ENCODE measurements at regions not wholly inside any gene's neighbourhood (a gene's known extent, or its start where the extent isn't known, plus 50 kb on each side); places are given as distances from the start of the nearest gene placed in this dataset.

DNA sequence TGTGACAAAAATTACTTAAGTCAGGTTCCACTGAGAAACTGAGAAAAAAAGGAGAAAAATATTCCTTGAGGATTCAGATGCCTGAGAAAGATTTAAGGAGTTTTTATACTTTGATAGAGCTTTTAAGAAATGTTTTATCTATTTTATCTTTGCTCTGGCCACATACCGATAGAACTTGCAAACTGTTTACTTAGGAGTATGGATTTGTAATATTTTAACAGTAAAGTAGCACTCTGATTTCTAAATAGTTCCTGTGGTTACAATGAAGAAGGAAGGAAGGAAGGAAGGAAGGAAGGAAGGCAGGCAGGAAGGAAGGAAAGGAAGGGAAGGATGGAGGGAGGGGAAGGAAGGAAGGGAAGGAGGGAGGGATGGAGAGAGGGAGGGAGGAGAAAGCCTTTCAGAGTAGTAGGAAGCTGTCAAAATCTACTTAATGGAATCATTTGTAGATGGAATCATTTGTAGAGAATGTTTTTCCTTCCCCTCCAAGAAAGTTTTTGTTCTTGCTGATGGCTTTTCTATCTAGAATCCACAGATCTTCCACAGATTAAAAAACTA is 489.0 kb upstream of the ANKRD30A start:
- no peaks in the 10 kb centered on the region for H3K27me3 ChIP-seq
- H3K4me1 ChIP-seq, result no peaks in the 10 kb centered on the region
- no peak overlapping the region for H3K27ac ChIP-seq
- H3K4me2 ChIP-seq, result no peak overlapping the region
- H3K36me3 ChIP-seq, result no peaks in the 10 kb centered on the region
- TF ChIP-seq Cebpa-rat (IDR thresholded peaks at IDR 0.05), result no peak
- H4K20me1 ChIP-seq, result no peaks in the 10 kb centered on the region
- peaks cover 0 to 5% (median 0%) of the 10 kb centered on the region in 11 experiments; a peak in 3 of 22 replicates for H3K9me3 ChIP-seq (replicated peaks in 1 of 11)
- no peak overlapping the region for H3K9ac ChIP-seq
- H3K4me3 ChIP-seq, result no peak overlapping the region

DNA sequence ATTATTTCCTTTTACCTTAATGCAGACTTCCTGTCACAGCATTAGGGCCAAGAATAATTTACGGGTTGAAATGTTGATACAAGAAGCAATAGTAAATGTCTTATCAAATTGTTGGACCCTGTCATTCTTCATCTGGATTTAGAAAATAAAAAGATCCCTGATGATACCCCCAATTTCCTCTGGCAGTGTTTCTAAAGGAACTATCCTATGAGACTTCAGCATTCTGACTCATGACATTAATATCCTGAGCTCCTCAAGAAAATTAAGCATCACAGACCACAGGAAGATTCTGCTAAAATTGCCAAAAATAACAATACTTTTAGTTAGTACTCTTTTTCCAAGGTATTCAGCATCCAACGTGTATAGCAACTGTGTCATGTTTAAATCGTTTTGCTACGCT is 490.5 kb upstream of the ANKRD30A start:
- Histone ChIP-seq H3K4me3 (no peak overlapping the region), H3K27ac (no peak overlapping the region)

DNA sequence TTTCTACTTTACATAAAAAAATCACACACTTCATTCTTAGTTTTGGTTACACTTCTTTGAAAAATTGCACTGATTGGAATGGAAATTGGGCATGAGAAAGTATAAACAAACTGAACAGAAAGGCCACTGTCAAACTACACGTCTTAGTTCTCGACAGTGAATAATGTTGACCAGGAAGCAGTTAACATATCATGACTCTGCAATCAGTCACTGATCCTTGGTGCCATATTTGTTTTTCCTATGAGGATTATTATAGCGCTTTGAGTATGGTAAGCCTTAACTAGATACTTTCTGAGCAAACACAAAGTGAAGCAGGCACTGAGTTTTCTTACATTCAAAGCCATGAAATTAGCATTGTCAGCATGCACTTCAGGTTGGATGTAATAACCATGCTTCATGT is 495.1 kb upstream of the ANKRD30A start:
- no peak overlapping the region for H3K4me3 ChIP-seq
- H3K27me3 ChIP-seq, result no peaks in the 10 kb centered on the region
- peaks cover 0 to 5% (median 0%) of the 10 kb centered on the region in 11 experiments; a peak in 2 of 22 replicates for H3K9me3 ChIP-seq (replicated peaks in 1 of 11)
- no peak overlapping the region for H3K27ac ChIP-seq
- no peaks in the 10 kb centered on the region for H4K20me1 ChIP-seq
- no peaks in the 10 kb centered on the region for H3K4me1 ChIP-seq
- H3K9ac ChIP-seq, result no peak overlapping the region
- no peak for TF ChIP-seq Cebpa-rat (IDR thresholded peaks at IDR 0.05)
- no peaks in the 10 kb centered on the region for H3K36me3 ChIP-seq
- H3K4me2 ChIP-seq, result no peak overlapping the region

More for the DNA sequence above, 490.5 kb upstream of the ANKRD30A start:
- Histone ChIP-seq H3K36me3 (no peaks in the 10 kb centered on the region), H3K27me3 (no peaks in the 10 kb centered on the region), H3K9me3 (replicated peaks in 1 of 11) (peaks cover 0 to 5% (median 0%) of the 10 kb centered on the region in 11 experiments; a peak in 3 of 22 replicates), H3K4me1 (no peaks in the 10 kb centered on the region), H3K4me2 (no peak overlapping the region), H4K20me1 (no peaks in the 10 kb centered on the region), H3K9ac (no peak overlapping the region)
- TF ChIP-seq Cebpa-rat (IDR thresholded peaks at IDR 0.05), result no peak

DNA sequence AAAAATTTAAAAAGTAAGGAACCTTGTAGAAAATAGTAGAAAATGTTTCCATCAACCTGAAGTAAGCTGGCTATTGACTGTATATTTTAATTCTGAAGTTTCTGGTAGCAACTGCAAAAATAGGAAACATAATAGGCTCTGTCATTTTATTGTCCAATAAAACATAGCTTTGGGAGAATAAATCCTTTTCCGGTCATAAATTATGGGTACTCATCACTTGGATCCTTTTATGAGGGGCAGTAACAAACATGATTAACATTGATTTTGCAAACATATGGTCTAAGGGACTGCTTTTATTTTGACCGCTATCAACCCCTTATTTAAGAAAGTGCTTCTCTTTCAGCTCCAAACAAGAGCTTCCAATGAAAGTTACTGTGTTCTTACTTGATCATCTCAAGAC is 495.9 kb upstream of the ANKRD30A start:
- Histone ChIP-seq H3K9ac (no peak overlapping the region), H3K4me2 (no peak overlapping the region), H3K27ac (no peak overlapping the region), H3K4me1 (no peaks in the 10 kb centered on the region), H3K36me3 (no peaks in the 10 kb centered on the region), H3K4me3 (no peak overlapping the region), H4K20me1 (no peaks in the 10 kb centered on the region), H3K9me3 (replicated peaks in 1 of 11) (peaks cover 0 to 5% (median 0%) of the 10 kb centered on the region in 11 experiments; a peak in 2 of 22 replicates), H3K27me3 (no peaks in the 10 kb centered on the region)
- no peak for TF ChIP-seq Cebpa-rat (IDR thresholded peaks at IDR 0.05)

DNA sequence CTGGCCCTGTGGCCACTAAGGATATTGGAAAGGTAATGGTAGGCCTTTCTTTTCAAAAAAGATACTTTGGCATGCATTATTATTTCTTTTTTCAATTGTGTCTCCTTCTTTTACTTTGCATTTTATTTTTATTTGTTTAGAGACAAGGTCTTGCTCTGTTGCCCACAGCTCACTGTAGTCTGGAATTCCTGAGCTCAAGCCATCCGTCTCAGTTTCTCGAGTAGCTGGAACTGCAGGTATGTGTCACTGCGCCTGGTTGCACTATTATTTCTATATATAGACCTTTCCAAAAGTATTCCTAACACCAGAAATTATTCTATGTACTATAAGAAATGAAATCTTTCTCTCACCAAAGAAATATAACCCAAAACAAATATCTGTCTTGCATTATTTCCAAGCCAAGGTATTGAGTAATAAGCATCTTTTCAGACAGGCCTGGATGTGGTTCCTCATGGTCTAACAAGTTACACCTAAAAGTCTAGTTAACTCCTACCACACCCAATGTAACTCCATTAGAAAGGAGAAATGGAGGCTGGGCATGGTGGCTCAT is 500.8 kb upstream of the ANKRD30A start:
- H3K27me3 ChIP-seq, result no peaks in the 10 kb centered on the region
- no peak for TF ChIP-seq Cebpa-rat (IDR thresholded peaks at IDR 0.05)
- H3K27ac ChIP-seq, result no peak overlapping the region
- H3K4me3 ChIP-seq, result no peak overlapping the region
- H3K4me1 ChIP-seq, result no peaks in the 10 kb centered on the region
- no peak overlapping the region for H3K9ac ChIP-seq
- H3K4me2 ChIP-seq, result no peak overlapping the region
- peaks cover 0 to 8% (median 5%) of the 10 kb centered on the region in 11 experiments; a peak in 3 of 22 replicates for H3K9me3 ChIP-seq (replicated peaks in 1 of 11)
- H4K20me1 ChIP-seq, result no peaks in the 10 kb centered on the region
- H3K36me3 ChIP-seq, result no peaks in the 10 kb centered on the region

DNA sequence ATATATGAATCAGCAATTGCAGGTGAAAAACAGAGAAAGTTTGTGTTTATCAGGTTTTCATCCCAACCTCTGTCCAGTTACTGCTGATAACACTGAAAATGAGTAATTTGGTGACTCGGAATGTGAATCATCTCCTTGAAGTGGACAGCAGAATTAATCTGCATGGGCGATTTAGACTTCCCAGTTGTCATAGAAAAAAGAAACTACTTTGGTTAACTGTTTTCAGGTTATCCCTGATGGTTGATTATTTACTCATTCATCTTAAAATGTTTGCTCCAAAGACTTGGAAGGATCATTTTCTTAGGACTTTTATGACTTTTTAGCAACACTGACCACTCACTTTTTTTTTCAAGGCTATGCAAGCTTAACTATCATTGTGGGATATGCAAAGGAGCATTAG is 504.1 kb upstream of the ANKRD30A start:
- Histone ChIP-seq H3K4me1 (no peaks in the 10 kb centered on the region), H3K9me3 (replicated peaks in 1 of 11) (peaks cover 0 to 8% (median 5%) of the 10 kb centered on the region in 11 experiments; a peak in 3 of 22 replicates), H3K27ac (no peak overlapping the region), H3K4me2 (no peak overlapping the region), H3K27me3 (no peaks in the 10 kb centered on the region), H3K36me3 (no peaks in the 10 kb centered on the region), H4K20me1 (no peaks in the 10 kb centered on the region), H3K9ac (no peak overlapping the region), H3K4me3 (no peak overlapping the region)
- TF ChIP-seq Cebpa-rat (IDR thresholded peaks at IDR 0.05), result no peak

DNA sequence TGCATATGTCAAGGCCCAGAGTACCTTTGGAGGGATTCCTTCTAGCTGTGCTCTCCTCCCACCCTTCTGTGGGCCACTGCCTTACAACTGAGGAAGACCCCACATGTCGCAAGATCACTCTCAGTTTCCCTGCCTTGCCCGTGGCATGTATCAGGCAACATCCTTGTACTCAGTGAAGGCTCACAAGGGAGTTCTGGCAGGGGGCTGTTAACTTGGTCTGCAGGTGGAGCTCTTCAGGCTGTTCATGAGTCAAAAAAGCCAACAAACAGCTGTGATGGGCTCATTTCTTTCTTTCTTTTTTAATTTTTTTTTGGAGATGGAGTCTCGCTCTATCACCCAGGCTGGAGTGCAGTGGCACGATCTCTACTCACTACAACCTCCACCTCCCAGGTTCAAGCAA is 513.0 kb upstream of the ANKRD30A start:
- Histone ChIP-seq H3K4me1 (no peaks in the 10 kb centered on the region), H3K9me3 (replicated peaks in 1 of 11) (no peaks in the 10 kb centered on the region), H3K9ac (no peak overlapping the region), H4K20me1 (no peaks in the 10 kb centered on the region), H3K4me3 (no peak overlapping the region), H3K4me2 (no peak overlapping the region), H3K27ac (no peak overlapping the region), H3K27me3 (no peaks in the 10 kb centered on the region), H3K36me3 (no peaks in the 10 kb centered on the region)
- TF ChIP-seq Cebpa-rat (IDR thresholded peaks at IDR 0.05), result no peak

DNA sequence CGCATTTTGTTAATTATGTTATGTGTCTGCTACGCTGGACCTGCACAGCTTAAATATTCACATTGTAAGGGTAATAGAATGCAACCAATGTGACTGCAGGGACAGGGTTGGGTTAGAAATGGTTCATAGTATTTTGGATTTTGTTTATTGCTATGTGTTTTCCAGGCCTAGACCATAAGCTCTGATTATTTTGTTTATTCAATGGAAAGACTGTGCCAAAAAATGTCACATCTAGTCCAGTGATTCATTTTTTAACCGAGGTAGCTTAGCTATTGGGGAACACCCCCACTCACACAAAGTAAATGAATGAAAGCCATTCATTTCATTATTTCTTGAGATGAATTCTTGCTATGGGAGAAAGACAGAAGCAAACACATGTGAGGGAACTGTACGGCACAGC is 516.5 kb upstream of the ANKRD30A start:
- Histone ChIP-seq H3K27me3 (no peaks in the 10 kb centered on the region), H3K4me1 (no peaks in the 10 kb centered on the region), H3K4me3 (no peak overlapping the region), H3K36me3 (no peaks in the 10 kb centered on the region), H3K4me2 (no peak overlapping the region), H3K9ac (no peak overlapping the region), H3K27ac (no peak overlapping the region), H3K9me3 (replicated peaks in 1 of 11) (no peaks in the 10 kb centered on the region), H4K20me1 (no peaks in the 10 kb centered on the region)
- TF ChIP-seq Cebpa-rat (IDR thresholded peaks at IDR 0.05), result no peak

DNA sequence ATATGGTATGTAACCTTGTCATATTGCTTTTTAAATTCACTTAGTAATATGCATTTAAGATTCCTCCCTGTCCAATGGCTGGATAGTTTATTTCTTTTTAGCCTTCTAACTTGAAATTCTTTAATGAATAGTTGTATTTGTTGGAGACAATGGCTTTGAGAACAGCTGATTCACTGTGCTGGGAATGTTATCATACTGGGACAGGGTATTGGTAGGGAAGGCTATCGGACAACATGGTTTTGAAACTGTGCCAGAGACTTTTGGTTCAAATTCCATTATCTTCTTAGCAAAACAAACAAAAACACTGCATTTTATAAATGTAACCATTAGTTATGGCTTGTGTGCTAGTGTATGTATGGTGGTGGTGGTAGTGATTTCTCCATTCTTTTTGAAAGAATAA is 517.1 kb upstream of the ANKRD30A start:
- Histone ChIP-seq H3K9ac (no peak overlapping the region), H3K4me2 (no peak overlapping the region), H3K36me3 (no peaks in the 10 kb centered on the region), H3K4me1 (no peaks in the 10 kb centered on the region), H3K27ac (no peak overlapping the region), H4K20me1 (no peaks in the 10 kb centered on the region), H3K9me3 (replicated peaks in 1 of 11) (no peaks in the 10 kb centered on the region), H3K27me3 (no peaks in the 10 kb centered on the region), H3K4me3 (no peak overlapping the region)
- TF ChIP-seq Cebpa-rat (IDR thresholded peaks at IDR 0.05), result no peak

DNA sequence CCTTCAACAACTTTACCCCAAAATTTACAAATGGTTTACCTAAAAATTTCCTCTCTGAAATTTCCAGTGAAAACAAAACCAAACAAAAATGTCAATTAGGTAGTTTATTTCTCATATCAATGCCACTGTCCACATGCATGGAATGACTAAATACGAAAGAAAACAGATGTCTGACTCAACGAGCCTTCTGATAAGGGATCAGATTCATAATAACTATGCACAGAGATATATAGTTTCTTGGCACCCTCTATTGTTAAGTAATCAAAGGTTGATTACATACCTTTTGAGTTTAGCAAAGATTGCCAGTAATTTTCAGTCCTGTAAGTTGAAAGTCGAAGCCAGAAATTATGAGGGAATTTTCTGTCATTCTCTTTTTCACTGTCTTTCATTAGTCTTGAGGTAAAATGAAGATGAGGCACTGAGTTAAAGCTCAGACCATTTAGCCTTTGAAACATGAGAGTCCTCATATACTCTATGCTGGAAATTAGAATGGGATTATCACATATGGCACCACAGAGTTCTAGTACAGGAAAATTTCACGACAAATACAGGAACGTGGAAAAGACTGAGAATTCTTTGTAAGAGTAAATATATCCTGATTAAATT is 519.1 kb upstream of the ANKRD30A start:
- Histone ChIP-seq H3K27me3 (no peaks in the 10 kb centered on the region), H3K4me3 (no peak overlapping the region), H3K9me3 (replicated peaks in 1 of 11) (no peaks in the 10 kb centered on the region), H4K20me1 (no peaks in the 10 kb centered on the region), H3K36me3 (no peaks in the 10 kb centered on the region), H3K4me1 (no peaks in the 10 kb centered on the region), H3K4me2 (no peak overlapping the region), H3K27ac (no peak overlapping the region), H3K9ac (no peak overlapping the region)
- TF ChIP-seq Cebpa-rat (IDR thresholded peaks at IDR 0.05), result no peak

Data from BLaER1 treated with 17β-estradiol and CSF1 and Interleukin-3, amounts not matched to agents 10 nM and 100 nM (cell line).